ENCODE measurements at regions not wholly inside any gene's neighbourhood (a gene's known extent, or its start where the extent isn't known, plus 50 kb on each side); places are given as distances from the start of the nearest gene placed in this dataset.

- TF ChIP-seq, protein P1, sequence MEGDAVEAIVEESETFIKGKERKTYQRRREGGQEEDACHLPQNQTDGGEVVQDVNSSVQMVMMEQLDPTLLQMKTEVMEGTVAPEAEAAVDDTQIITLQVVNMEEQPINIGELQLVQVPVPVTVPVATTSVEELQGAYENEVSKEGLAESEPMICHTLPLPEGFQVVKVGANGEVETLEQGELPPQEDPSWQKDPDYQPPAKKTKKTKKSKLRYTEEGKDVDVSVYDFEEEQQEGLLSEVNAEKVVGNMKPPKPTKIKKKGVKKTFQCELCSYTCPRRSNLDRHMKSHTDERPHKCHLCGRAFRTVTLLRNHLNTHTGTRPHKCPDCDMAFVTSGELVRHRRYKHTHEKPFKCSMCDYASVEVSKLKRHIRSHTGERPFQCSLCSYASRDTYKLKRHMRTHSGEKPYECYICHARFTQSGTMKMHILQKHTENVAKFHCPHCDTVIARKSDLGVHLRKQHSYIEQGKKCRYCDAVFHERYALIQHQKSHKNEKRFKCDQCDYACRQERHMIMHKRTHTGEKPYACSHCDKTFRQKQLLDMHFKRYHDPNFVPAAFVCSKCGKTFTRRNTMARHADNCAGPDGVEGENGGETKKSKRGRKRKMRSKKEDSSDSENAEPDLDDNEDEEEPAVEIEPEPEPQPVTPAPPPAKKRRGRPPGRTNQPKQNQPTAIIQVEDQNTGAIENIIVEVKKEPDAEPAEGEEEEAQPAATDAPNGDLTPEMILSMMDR (IDR thresholded peaks at IDR 0.05) = no peak
- TF ChIP-seq SP1 (CRISPR knock-in tag; conservative IDR thresholded peaks at IDR 0.05) (no peak), ZNF232 (CRISPR knock-in tag; IDR thresholded peaks at IDR 0.05) (no peak), RELA (CRISPR knock-in tag; IDR thresholded peaks at IDR 0.05; ENCODE audit: borderline replicate concordance) (no peak), ZBTB21 (CRISPR knock-in tag; IDR thresholded peaks at IDR 0.05; ENCODE audit: borderline replicate concordance) (no peak), CBFB (CRISPR knock-in tag; IDR thresholded peaks at IDR 0.05; ENCODE audit: low read depth) (no peak), CREM (CRISPR knock-in tag; IDR thresholded peaks at IDR 0.05) (no peak), ZNF138 (CRISPR knock-in tag; conservative IDR thresholded peaks at IDR 0.05) (no peak), ESRRA (CRISPR knock-in tag; IDR thresholded peaks at IDR 0.05; ENCODE audit: borderline replicate concordance) (no peak), ELF4 (CRISPR knock-in tag; IDR thresholded peaks at IDR 0.05; ENCODE audit: low read depth) (no peak), E2F1 (CRISPR knock-in tag; IDR thresholded peaks at IDR 0.05) (no peak), ZNF671 (CRISPR knock-in tag; IDR thresholded peaks at IDR 0.05) (no peak)
- TF ChIP-seq, protein P2, sequence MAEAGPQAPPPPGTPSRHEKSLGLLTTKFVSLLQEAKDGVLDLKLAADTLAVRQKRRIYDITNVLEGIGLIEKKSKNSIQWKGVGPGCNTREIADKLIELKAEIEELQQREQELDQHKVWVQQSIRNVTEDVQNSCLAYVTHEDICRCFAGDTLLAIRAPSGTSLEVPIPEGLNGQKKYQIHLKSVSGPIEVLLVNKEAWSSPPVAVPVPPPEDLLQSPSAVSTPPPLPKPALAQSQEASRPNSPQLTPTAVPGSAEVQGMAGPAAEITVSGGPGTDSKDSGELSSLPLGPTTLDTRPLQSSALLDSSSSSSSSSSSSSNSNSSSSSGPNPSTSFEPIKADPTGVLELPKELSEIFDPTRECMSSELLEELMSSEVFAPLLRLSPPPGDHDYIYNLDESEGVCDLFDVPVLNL (CRISPR knock-in tag; IDR thresholded peaks at IDR 0.05; ENCODE audit: borderline replicate concordance, low read depth) = no peak
Measured at GRCh38 chr11:36817336-36817965, 219.4 kb upstream of the RAG2 start.

Measured in WTC11 (cell line).